GM19452 (cell line): ENCODE measurements at regions not wholly inside any gene's neighbourhood (a gene's known extent, or its start where the extent isn't known, plus 50 kb on each side); places are given as distances from the start of the nearest gene placed in this dataset.
"Not testable (repeated sequence)": the region's sequence is repeated elsewhere in the genome, so short reads cannot be mapped to it uniquely, and the experiment has no call there.

ENCODE experiments used
- ATAC-seq: cut with Tn5 transposase; IDR thresholded peaks from one replicate; pipeline ENCODE4 v1.9.1; 2021; ENCODE audit not compliant: unreplicated experiment

- no peak for ATAC-seq
Observed at GRCh38 chr13:81018936-81019335, 678.0 kb upstream of the SPRY2 start.

GRCh38 chr13:81017513-81018152, 676.7 kb upstream of the SPRY2 start:
- ATAC-seq = no peak

GRCh38 chr13:81012031-81012430, 671.1 kb upstream of the SPRY2 start:
- no peak for ATAC-seq

GRCh38 chr13:81001828-81002385, 661.0 kb upstream of the SPRY2 start:
- no peak for ATAC-seq

GRCh38 chr13:80998603-80999002, 657.7 kb upstream of the SPRY2 start:
- ATAC-seq = not testable (repeated sequence)

- no peak for ATAC-seq
Observed at GRCh38 chr13:80989747-80990146, 648.8 kb upstream of the SPRY2 start.

- ATAC-seq = no peak
Observed at GRCh38 chr13:80989241-80989640, 648.3 kb upstream of the SPRY2 start.

GRCh38 chr13:80988391-80989151, 647.6 kb upstream of the SPRY2 start:
- no peak for ATAC-seq

- ATAC-seq = peak; percentile 87
Observed at GRCh38 chr13:80979035-80979641, 638.2 kb upstream of the SPRY2 start.

- ATAC-seq = no peak
Observed at GRCh38 chr13:80977168-80977567, 636.2 kb upstream of the SPRY2 start.

- ATAC-seq = no peak
Observed at GRCh38 chr13:80975903-80976302, 635.0 kb upstream of the SPRY2 start.

GRCh38 chr13:80973721-80974120, 632.8 kb upstream of the SPRY2 start:
- ATAC-seq = no peak

GRCh38 chr13:80972857-80973478, 632.0 kb upstream of the SPRY2 start:
- no peak for ATAC-seq

GRCh38 chr13:80965097-80965496, 624.2 kb upstream of the SPRY2 start:
- no peak for ATAC-seq

- no peak for ATAC-seq
Observed at GRCh38 chr13:80962855-80963254, 621.9 kb upstream of the SPRY2 start.

- no peak for ATAC-seq
Observed at GRCh38 chr13:80962173-80962572, 621.2 kb upstream of the SPRY2 start.

- no peak for ATAC-seq
Observed at GRCh38 chr13:80957019-80957655, 616.2 kb upstream of the SPRY2 start.

- no peak for ATAC-seq
Observed at GRCh38 chr13:80955501-80955900, 614.6 kb upstream of the SPRY2 start.

GRCh38 chr13:80952158-80952557, 611.2 kb upstream of the SPRY2 start:
- no peak for ATAC-seq

GRCh38 chr13:80946008-80946802, 605.3 kb upstream of the SPRY2 start:
- no peak for ATAC-seq
